Left colon (tissue), 2 donors: ENCODE measurements at regions not wholly inside any gene's neighbourhood (a gene's known extent, or its start where the extent isn't known, plus 50 kb on each side); places are given as distances from the start of the nearest gene placed in this dataset.

Experiments used
- ATAC-seq: fragments of 200-7000 bp; cut with Tn5 transposase; one replicate; pipeline ENCODE4 v1.9.1; 2020; ENCODE audit warnings: mild to moderate bottlenecking, moderate library complexity
- DNase-seq, 2 donors: peaks; one replicate each; pipeline ENCODE4 v3.0.0-alpha.2; 2020
- intact Hi-C, 2 donors: fragments of 100-400 bp; cut with DNase I in 1 of 2; cut with micrococcal nuclease in 1 of 2; formaldehyde crosslinking; loops; one replicate each; pipeline versions ENCODE4 v1.11.2 to v1.14.0; 2022; cut with DNase I, micrococcal nuclease
- donor health status: DM: no; HTN: no; CAD: no.
- donor health status: DM: yes; HTN: yes; CAD: no.

- DNase-seq = no peak
- intact Hi-C loops = no loop called here
- ATAC-seq = no peak
These were observed 1116.6 kb downstream of the BRD1 start for GRCh38 chr22:48711031-48711431.

- ATAC-seq = no peak
- no peak for DNase-seq
- intact Hi-C loops = no loop called here
These were observed 1117.3 kb downstream of the BRD1 start for GRCh38 chr22:48710410-48710809.

GRCh38 chr22:48709976-48710375, 1117.7 kb downstream of the BRD1 start:
- ATAC-seq (no peak), DNase-seq (no peak)
- intact Hi-C loops = no loop called here

GRCh38 chr22:48709453-48709852, 1118.2 kb downstream of the BRD1 start:
- DNase-seq (no peak), ATAC-seq (no peak)
- intact Hi-C loops = no loop called here

- DNase-seq = peak in 1 of 2 donors; percentile 15
- ATAC-seq = no peak
- intact Hi-C loops = no loop called here
These were observed 1119.0 kb downstream of the BRD1 start for GRCh38 chr22:48708558-48709245.

GRCh38 chr22:48707763-48708557, 1119.7 kb downstream of the BRD1 start:
- intact Hi-C loops = no loop called here
- DNase-seq = no peak
- ATAC-seq = no peak

GRCh38 chr22:48706934-48707762, 1120.5 kb downstream of the BRD1 start:
- intact Hi-C loops = no loop called here
- no peak for DNase-seq
- no peak for ATAC-seq

- DNase-seq = no peak
- ATAC-seq = no peak
- intact Hi-C loops = no loop called here
These were observed 1121.6 kb downstream of the BRD1 start for GRCh38 chr22:48705917-48706605.

- intact Hi-C loops = no loop called here
- DNase-seq (no peak), ATAC-seq (no peak)
These were observed 1122.3 kb downstream of the BRD1 start for GRCh38 chr22:48705159-48705916.

GRCh38 chr22:48704335-48704734, 1123.3 kb downstream of the BRD1 start:
- no peak for ATAC-seq
- intact Hi-C loops = no loop called here
- no peak for DNase-seq

- DNase-seq = no peak
- intact Hi-C loops = no loop called here
- ATAC-seq = no peak
These were observed 1124.3 kb downstream of the BRD1 start for GRCh38 chr22:48703265-48703941.

GRCh38 chr22:48702573-48703264, 1125.0 kb downstream of the BRD1 start:
- intact Hi-C loops = no loop called here
- ATAC-seq (no peak), DNase-seq (no peak)

- ATAC-seq = no peak
- no peak for DNase-seq
- intact Hi-C loops = no loop called here
These were observed 1126.2 kb downstream of the BRD1 start for GRCh38 chr22:48701296-48702030.

GRCh38 chr22:48700566-48701295, 1126.9 kb downstream of the BRD1 start:
- ATAC-seq = no peak
- intact Hi-C loops = no loop called here
- no peak for DNase-seq

GRCh38 chr22:48700180-48700565, 1127.5 kb downstream of the BRD1 start:
- no peak for ATAC-seq
- no peak for DNase-seq
- intact Hi-C loops = no loop called here

GRCh38 chr22:48699511-48699910, 1128.2 kb downstream of the BRD1 start:
- intact Hi-C loops = no loop called here
- no peak for DNase-seq

More at GRCh38 chr22:48699511-48699910, 1128.2 kb downstream of the BRD1 start:
- no peak for ATAC-seq
